ENCODE measurements at regions not wholly inside any gene's neighbourhood (a gene's known extent, or its start where the extent isn't known, plus 50 kb on each side); places are given as distances from the start of the nearest gene placed in this dataset.
"Not testable (repeated sequence)": the region's sequence is repeated elsewhere in the genome, so short reads cannot be mapped to it uniquely, and the experiment has no call there.

DNA sequence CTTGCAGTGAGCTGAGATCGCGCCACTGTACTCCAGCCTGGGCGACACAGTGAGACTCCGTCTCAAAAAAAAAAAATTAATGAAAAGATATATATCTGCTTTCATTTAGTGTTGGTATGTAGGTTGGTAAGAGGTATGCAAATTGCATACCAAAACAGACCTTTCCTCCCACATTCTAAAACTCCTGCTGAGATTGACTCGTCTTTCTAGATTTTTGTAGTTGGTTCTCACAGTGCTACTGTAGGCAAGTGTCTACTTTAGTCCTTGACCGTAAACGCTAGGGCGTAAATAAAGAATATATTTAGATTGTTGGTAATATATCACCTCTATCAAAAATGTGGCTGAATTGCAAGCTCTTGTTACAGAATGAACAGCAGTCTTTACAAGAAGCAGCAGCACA is 445.9 kb downstream of the CHSY3 start:
- DNase-seq (ENCODE audit: low read depth in 4 of 4, low spot score in 1 of 4), result no peak

GRCh38 chr5:130337179-130337888 is 433.1 kb downstream of the CHSY3 start:
- no peak for DNase-seq (ENCODE audit: low read depth in 4 of 4, low spot score in 1 of 4)

- DNase-seq (ENCODE audit: low read depth in 4 of 4, low spot score in 1 of 4), result no peak
Measured at GRCh38 chr5:130335117-130335516, 430.9 kb downstream of the CHSY3 start.

DNA sequence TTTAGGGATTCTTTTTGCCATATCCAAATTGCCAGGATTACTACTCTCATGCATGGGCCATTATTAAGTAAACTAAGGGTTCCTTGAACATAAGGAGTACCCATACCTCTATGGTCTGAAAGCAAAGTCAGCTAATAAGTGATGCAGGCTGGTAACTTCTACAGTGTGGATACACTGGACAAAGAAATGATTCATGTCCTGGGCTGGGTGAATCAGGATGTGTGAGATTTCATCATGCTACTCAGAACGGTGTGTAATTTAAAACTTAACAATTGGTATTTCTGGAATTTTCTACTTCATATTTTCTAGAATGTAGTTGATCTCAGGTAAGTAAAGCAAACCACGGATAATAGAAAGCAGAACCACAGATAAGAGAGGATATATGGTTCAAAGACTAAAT is 428.8 kb downstream of the CHSY3 start:
- DNase-seq (ENCODE audit: low read depth in 4 of 4, low spot score in 1 of 4), result no peak

- DNase-seq (ENCODE audit: low read depth in 4 of 4, low spot score in 1 of 4), result no peak
Measured at GRCh38 chr5:130331332-130331731, 427.1 kb downstream of the CHSY3 start.

DNA sequence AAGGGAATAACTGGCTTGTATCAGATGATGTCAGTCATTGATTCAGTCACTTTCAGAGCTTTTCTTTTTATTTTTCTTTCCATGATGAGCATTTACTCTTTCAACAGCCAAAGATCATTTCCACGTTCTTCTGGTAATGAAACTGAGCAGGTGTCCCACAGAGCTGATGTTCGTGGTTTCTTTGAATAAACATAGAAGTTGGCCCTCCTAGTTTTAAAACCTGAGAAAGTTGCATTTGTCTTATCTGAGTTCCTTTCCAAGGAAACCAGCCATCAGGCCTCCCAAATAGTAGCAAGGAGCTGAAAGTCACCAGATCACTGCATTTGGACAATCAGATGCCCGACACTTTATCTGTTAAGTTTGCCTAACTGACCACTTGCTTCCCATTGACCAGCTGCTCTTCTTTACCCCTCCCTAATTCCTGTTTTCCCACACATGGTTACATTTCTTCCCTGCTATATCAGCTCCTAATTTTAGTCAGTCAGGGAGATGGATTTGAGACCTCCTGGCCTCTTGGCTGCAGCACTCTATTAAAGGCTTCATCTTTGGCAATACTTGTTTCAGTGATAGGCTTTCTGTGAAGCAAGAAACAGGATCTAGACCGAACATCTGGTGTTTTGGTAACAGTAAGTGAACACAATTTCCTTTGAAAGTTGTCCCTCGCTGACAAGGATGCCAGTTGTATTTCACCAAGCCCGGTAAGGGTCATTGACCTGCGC is 420.8 kb downstream of the CHSY3 start:
- DNase-seq (ENCODE audit: low read depth in 4 of 4, low spot score in 1 of 4), result no peak

DNA sequence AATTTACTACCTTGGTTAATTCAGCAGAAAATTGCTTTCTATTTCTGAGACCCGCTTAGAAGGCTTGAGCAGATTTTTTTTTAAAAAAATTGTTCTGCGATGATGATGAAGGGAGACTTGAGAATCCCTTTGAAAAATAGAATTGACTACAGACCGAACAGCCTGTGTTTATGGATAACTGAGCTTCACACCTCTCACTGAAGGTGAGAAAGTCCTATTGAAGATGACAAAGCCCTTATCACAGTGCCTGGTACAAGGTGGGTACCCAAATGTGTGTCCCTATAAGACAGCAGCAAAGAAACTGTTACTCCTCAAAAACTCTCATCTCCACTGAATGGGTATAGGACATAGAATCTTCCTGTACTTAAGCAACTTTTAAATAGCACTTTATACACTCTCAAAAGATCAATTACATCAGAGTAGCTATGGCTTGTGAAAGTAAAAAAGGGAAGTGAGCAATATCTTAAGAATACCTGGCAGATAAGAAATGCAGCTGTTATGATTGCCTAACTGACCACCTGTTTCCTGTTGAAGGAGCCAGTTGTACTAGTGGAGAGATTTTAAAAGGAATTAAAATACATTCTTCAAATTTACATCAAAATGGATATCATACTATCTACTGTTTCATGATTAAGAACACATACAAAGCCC is 419.7 kb downstream of the CHSY3 start:
- no peak for DNase-seq (ENCODE audit: low read depth in 4 of 4, low spot score in 1 of 4)

DNA sequence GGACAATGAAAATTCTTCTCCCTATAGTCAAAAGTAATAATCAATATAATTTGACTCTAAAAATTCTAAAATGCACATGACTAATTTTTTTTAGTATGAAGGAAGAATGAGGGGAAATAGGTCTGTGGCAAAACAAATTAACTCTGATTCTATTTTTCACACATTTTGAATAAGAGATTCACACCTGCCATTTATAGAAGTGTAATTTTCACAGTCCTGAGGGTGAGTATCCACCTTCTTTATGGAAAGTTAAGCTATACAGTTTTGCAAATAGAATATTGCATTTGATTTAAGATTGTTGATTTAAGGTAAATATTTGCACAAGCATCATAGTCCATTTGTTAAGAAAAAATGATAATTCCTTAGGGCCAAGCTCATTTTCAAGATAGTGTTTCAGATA is 417.7 kb downstream of the CHSY3 start:
- DNase-seq (ENCODE audit: low read depth in 4 of 4, low spot score in 1 of 4), result no peak

DNA sequence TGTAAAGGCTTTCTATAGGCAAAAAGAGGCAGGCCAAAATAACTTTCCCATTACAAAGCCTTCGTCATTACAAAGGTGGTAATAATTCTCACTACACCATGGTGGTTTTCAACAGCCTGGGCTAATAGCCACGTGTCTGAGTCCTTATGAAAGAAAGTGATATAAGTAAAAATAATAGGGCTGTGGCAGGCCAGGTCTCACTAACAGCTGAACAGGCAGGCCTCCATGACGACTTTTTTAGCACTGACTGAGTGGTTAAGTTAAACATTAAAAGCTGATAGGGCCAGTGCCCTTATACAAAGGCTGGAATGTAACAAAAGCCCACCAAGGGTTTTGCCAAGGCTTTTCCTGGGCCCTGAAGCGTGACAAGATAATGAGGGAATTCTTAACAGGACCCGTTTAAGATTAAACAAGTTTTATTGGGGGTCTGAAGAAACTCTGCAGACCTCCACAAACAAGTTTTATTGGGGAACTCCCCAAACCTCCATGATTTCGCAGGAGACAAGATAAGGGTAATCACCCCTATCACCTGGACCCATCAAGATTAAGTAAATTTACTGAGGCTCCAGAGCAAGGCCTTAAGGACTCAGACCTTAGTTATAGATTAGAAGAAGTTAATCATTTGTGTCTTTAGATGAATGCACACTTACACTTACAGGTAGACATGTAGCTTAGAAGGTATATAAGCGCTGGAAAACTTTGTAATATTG is 412.9 kb downstream of the CHSY3 start:
- no peak for DNase-seq (ENCODE audit: low read depth in 4 of 4, low spot score in 1 of 4)

DNA sequence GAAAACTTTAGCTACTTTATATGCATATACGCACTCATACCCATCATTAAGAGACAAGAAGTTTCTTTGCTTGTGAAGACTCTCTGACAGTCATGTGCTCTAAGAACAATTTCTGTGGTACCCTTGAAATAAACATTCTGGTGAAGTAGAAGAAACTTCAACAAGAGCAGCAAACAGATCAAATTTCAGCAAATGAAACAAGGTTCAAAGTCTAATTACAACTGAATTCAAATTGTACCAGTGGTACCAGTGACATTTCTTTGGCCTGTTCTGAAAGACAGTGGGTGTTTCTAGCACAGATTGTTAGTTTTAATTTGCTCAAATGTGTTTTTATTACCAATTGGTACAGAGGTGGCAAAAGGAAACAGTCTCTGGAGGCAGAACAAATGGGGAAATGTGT is 391.0 kb downstream of the CHSY3 start:
- no peak for DNase-seq (ENCODE audit: low read depth in 4 of 4, low spot score in 1 of 4)

- DNase-seq (ENCODE audit: low read depth in 4 of 4, low spot score in 1 of 4), result not testable (repeated sequence)
Measured at GRCh38 chr5:130294798-130295197, 390.5 kb downstream of the CHSY3 start.

- DNase-seq (ENCODE audit: low read depth in 4 of 4, low spot score in 1 of 4), result no peak
Measured at GRCh38 chr5:130290219-130290618, 386.0 kb downstream of the CHSY3 start.

GRCh38 chr5:130289132-130290088 is 385.1 kb downstream of the CHSY3 start:
- DNase-seq (ENCODE audit: low read depth in 4 of 4, low spot score in 1 of 4), result no peak

- DNase-seq (ENCODE audit: low read depth in 4 of 4, low spot score in 1 of 4), result no peak
Measured at GRCh38 chr5:130287438-130287837, 383.2 kb downstream of the CHSY3 start.

- no peak for DNase-seq (ENCODE audit: low read depth in 4 of 4, low spot score in 1 of 4)
Measured at GRCh38 chr5:130286971-130287370, 382.7 kb downstream of the CHSY3 start.

DNA sequence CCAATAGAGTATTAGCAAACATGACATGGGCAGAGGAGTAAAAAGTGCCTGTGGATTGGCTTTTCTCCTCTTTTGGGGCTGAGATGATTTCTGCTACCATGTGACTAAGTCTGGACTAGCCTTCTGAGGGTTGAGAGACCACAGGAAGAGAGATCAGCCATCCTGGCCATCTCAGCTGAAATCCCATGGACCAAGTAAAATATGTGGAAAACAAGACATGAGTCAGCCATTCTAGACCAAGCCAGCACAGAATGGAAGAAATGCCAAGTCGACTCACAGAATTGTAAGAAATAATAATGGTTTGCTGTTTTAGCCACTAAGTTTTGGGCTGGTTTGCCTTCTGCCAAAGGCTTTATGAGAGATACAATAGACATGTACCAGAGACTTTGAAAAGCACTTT is 377.8 kb downstream of the CHSY3 start:
- no peak for DNase-seq (ENCODE audit: low read depth in 4 of 4, low spot score in 1 of 4)

- no peak for DNase-seq (ENCODE audit: low read depth in 4 of 4, low spot score in 1 of 4)
Measured at GRCh38 chr5:130280528-130281217, 376.4 kb downstream of the CHSY3 start.

GRCh38 chr5:130279386-130279785 is 375.1 kb downstream of the CHSY3 start:
- no peak for DNase-seq (ENCODE audit: low read depth in 4 of 4, low spot score in 1 of 4)

DNA sequence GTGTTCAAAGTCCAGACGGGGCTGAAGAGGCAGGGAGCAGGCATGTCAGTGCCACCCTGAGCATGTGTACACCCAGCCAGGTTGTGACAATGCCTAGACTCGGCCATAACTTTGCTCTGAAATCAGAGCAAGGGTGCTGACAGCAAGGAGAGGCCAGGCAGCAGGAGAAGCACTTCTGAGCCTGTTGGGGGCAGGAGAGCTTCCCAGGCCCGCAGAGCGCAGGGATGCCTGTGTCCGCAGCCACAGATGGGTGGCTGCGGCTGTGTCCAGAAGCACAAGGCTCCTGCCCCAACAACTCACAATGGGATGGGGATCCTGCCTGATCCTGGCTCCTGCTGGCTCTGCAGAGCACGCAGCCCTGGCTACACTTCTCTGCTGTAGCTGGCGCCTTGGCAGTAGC is 373.9 kb downstream of the CHSY3 start:
- DNase-seq (ENCODE audit: low read depth in 4 of 4, low spot score in 1 of 4), result no peak

- DNase-seq (ENCODE audit: low read depth in 4 of 4, low spot score in 1 of 4), result no peak
Measured at GRCh38 chr5:130277522-130277921, 373.3 kb downstream of the CHSY3 start.
